HEK293 (cell line): ENCODE measurements at regions not wholly inside any gene's neighbourhood (a gene's known extent, or its start where the extent isn't known, plus 50 kb on each side); places are given as distances from the start of the nearest gene placed in this dataset.

ENCODE experiments used
- CTCF ChIA-PET: fragments of 350-600 bp; formaldehyde crosslinking; extraction: SDS; loops from one replicate; lab custom pipeline; 2021; ENCODE audit warnings: antibody characterized with exemption; lab: Yijun Ruan, JAX
- POLR2A ChIA-PET: fragments of 300-600 bp; formaldehyde crosslinking; extraction: SDS; loops from one replicate; lab custom pipeline; 2020; ENCODE audit warnings: antibody characterized with exemption, inconsistent platforms; lab: Yijun Ruan, JAX
- H3K27ac ChIP-seq: fragments of 200-500 bp; sonication (Bioruptor generic); 2 replicates; pipeline ENCODE4 v1.5.1; 2014; ENCODE audit warnings: low read depth, low read length, control low read depth, inconsistent platforms; ENCODE audit errors: extremely low read depth
- H3K36me3 ChIP-seq, 2 experiments: fragments of 200-500 bp in 1 of 2; sonication (Bioruptor generic) in 1 of 2; 1 replicate in 1 of 2; 2 replicates in 1 of 2; pipeline ENCODE4 v1.5.1; 2014 to 2017; ENCODE audit warnings: inconsistent platforms in 2 of 2, low read length in 2 of 2; ENCODE audit not compliant: control insufficient read depth in 2 of 2, insufficient read depth in 1 of 2
- H3K4me1 ChIP-seq: fragments of 200-500 bp; sonication (Bioruptor generic); 2 replicates; pipeline ENCODE4 v1.5.1; 2014; ENCODE audit warnings: mild to moderate bottlenecking, low read length, inconsistent platforms; ENCODE audit not compliant: control insufficient read depth, insufficient read depth
- H3K4me3 ChIP-seq: 2 replicates; pipeline ENCODE4 v1.5.1; 2011; ENCODE audit warnings: low read depth, mild to moderate bottlenecking, control low read depth, low read length, moderate library complexity
- H3K9me3 ChIP-seq: fragments of 200-500 bp; sonication (Bioruptor generic); 2 replicates; pipeline ENCODE4 v1.5.1; 2014; ENCODE audit warnings: low read depth, low read length, inconsistent platforms; ENCODE audit not compliant: control insufficient read depth, insufficient read depth
- ATF2 ChIP-seq: fragments of 450-650 bp; formaldehyde crosslinking; IDR thresholded peaks from 2 replicates; pipeline ENCODE4 v1.5.1; 2016; ENCODE audit warnings: missing biosample characterization, missing genetic modification characterization, low read depth
- EGR2 ChIP-seq: fragments of 450-650 bp; formaldehyde crosslinking; IDR thresholded peaks from 2 replicates; pipeline ENCODE4 v1.5.1; 2016; ENCODE audit warnings: low read depth, missing biosample characterization, missing genetic modification characterization
- FEZF1 ChIP-seq: fragments of 450-650 bp; formaldehyde crosslinking; IDR thresholded peaks from 2 replicates; pipeline ENCODE4 v1.5.1; 2016; ENCODE audit warnings: missing biosample characterization, missing genetic modification characterization
- MEIS1 ChIP-seq: sonication (generic); formaldehyde crosslinking; IDR thresholded peaks from 2 replicates; pipeline ENCODE4 v1.8.1; 2022; ENCODE audit warnings: missing genetic modification reagents, mild to moderate bottlenecking, borderline replicate concordance
- MYNN ChIP-seq: fragments of 450-650 bp; formaldehyde crosslinking; IDR thresholded peaks from 2 replicates; pipeline ENCODE4 v1.5.1; 2016; ENCODE audit warnings: missing biosample characterization, missing genetic modification characterization, borderline replicate concordance
- PRDM2 ChIP-seq: fragments of 450-650 bp; formaldehyde crosslinking; IDR thresholded peaks from 2 replicates; pipeline ENCODE4 v1.5.1; 2016; ENCODE audit warnings: missing biosample characterization, missing genetic modification characterization, borderline replicate concordance
- SP3 ChIP-seq: fragments of 450-650 bp; formaldehyde crosslinking; IDR thresholded peaks from 2 replicates; pipeline ENCODE4 v1.5.1; 2016; ENCODE audit warnings: missing biosample characterization, missing genetic modification characterization
- WT1 ChIP-seq: fragments of 450-650 bp; formaldehyde crosslinking; IDR thresholded peaks from 2 replicates; pipeline ENCODE4 v1.5.1; 2016; ENCODE audit warnings: missing biosample characterization, missing genetic modification characterization
- ZBTB48 ChIP-seq: fragments of 450-650 bp; formaldehyde crosslinking; IDR thresholded peaks from 2 replicates; pipeline ENCODE4 v1.5.1; 2016; ENCODE audit warnings: missing biosample characterization, missing genetic modification characterization
- ZFP69B ChIP-seq: fragments of 450-650 bp; formaldehyde crosslinking; IDR thresholded peaks from 2 replicates; pipeline ENCODE4 v1.5.1; 2016; ENCODE audit warnings: missing biosample characterization, missing genetic modification characterization
- ZNF121 ChIP-seq: fragments of 450-650 bp; formaldehyde crosslinking; IDR thresholded peaks from 2 replicates; pipeline ENCODE4 v1.5.1; 2016; ENCODE audit warnings: missing biosample characterization, missing genetic modification characterization
- ZNF280C ChIP-seq: fragments of 450-650 bp; formaldehyde crosslinking; IDR thresholded peaks from 2 replicates; pipeline ENCODE4 v1.5.1; 2016; ENCODE audit warnings: missing biosample characterization, missing genetic modification characterization
- ZNF311 ChIP-seq: fragments of 450-650 bp; formaldehyde crosslinking; IDR thresholded peaks from 2 replicates; pipeline ENCODE4 v1.5.1; 2017; ENCODE audit warnings: missing biosample characterization, missing genetic modification characterization, borderline replicate concordance
- ZNF416 ChIP-seq: fragments of 450-650 bp; formaldehyde crosslinking; IDR thresholded peaks from 2 replicates; pipeline ENCODE4 v1.5.1; 2016; ENCODE audit warnings: missing biosample characterization, missing genetic modification characterization
- ZNF518A ChIP-seq: fragments of 450-650 bp; formaldehyde crosslinking; conservative IDR thresholded peaks from 2 replicates; pipeline ENCODE4 v1.5.1; 2016; ENCODE audit warnings: low read depth, missing biosample characterization, missing genetic modification characterization
- ZNF626 ChIP-seq: fragments of 450-650 bp; sonication (Bioruptor Pico); formaldehyde crosslinking; IDR thresholded peaks from 2 replicates; pipeline ENCODE4 v1.5.1; 2018; ENCODE audit warnings: missing biosample characterization, missing genetic modification characterization, inconsistent platforms
- ZNF747 ChIP-seq: fragments of 450-650 bp; formaldehyde crosslinking; IDR thresholded peaks from 2 replicates; pipeline ENCODE4 v1.5.1; 2016; ENCODE audit warnings: missing biosample characterization, missing genetic modification characterization
- ZNF777 ChIP-seq: fragments of 450-650 bp; formaldehyde crosslinking; IDR thresholded peaks from 2 replicates; pipeline ENCODE4 v1.5.1; 2017; ENCODE audit warnings: missing biosample characterization, missing genetic modification characterization, borderline replicate concordance
- ZNF791 ChIP-seq: fragments of 450-650 bp; formaldehyde crosslinking; IDR thresholded peaks from 2 replicates; pipeline ENCODE4 v1.5.1; 2016; ENCODE audit warnings: missing biosample characterization, missing genetic modification characterization
- ZSCAN16 ChIP-seq: fragments of 450-650 bp; formaldehyde crosslinking; IDR thresholded peaks from 2 replicates; pipeline ENCODE4 v1.5.1; 2016; ENCODE audit warnings: missing biosample characterization, missing genetic modification characterization
- ZSCAN30 ChIP-seq: fragments of 450-650 bp; IDR thresholded peaks from 2 replicates; pipeline ENCODE4 v1.5.1; 2018; ENCODE audit warnings: missing biosample characterization, mild to moderate bottlenecking, missing genetic modification characterization, moderate library complexity

GRCh38 chr5:73232266-73233041 lies 59.5 kb downstream of the TMEM174 start (continued):
- no peak for TF ChIP-seq PRDM2 (tag by site-specific recombination)
- TF ChIP-seq, all 188 proteins: peak for 0

GRCh38 chr5:73231246-73231778 lies 58.3 kb downstream of the TMEM174 start:
- H3K36me3 ChIP-seq, result no peaks in the 10 kb centered on the region
- TF ChIP-seq ZNF416 (tag by site-specific recombination) (no peak), ZNF280C (tag by site-specific recombination) (no peak), ZNF311 (tag by site-specific recombination) (no peak), ZNF626 (tag by site-specific recombination) (no peak), ZBTB48 (tag by site-specific recombination) (no peak), WT1 (tag by site-specific recombination) (no peak), ZSCAN30 (no peak), MEIS1 (CRISPR knock-in tag) (no peak), EGR2 (tag by site-specific recombination) (no peak), ZFP69B (tag by site-specific recombination) (no peak), ATF2 (tag by site-specific recombination) (no peak), SP3 (tag by site-specific recombination) (no peak), MYNN (tag by site-specific recombination) (no peak), ZSCAN16 (tag by site-specific recombination) (no peak), ZNF747 (tag by site-specific recombination) (no peak), ZNF121 (tag by site-specific recombination) (no peak), ZNF518A (no peak), ZNF791 (tag by site-specific recombination) (no peak), FEZF1 (no peak), ZNF777 (tag by site-specific recombination) (no peak)
- TF ChIP-seq, all 188 proteins: peak for 0
- H3K4me3 ChIP-seq, result no peak overlapping the region
- no peaks in the 10 kb centered on the region for H3K9me3 ChIP-seq
- H3K4me1 ChIP-seq, result no peaks in the 10 kb centered on the region
- no peak overlapping the region for H3K27ac ChIP-seq
- ChIA-PET POLR2A (no interaction called here), CTCF (interaction anchor here (0.8 kb wide), 1 partner anchor 12 kb away, joined by 3 read pairs; no protein-coding TSS in a partner anchor)
